ENCODE measurements at regions not wholly inside any gene's neighbourhood (a gene's known extent, or its start where the extent isn't known, plus 50 kb on each side); places are given as distances from the start of the nearest gene placed in this dataset.

GRCh38 chr5:57618767-57619381 lies 136.3 kb upstream of the ACTBL2 start:
- Histone ChIP-seq H3K36me3 (ENCODE audit: control insufficient read depth, insufficient read depth, low read length) (no peaks in the 10 kb centered on the region), H3K27me3 (ENCODE audit: control insufficient read depth, insufficient read depth, low read length) (peaks cover 2% of the 10 kb centered on the region; the same call in 1 of the 2 replicates), H3K4me3 (ENCODE audit: low read depth, low read length) (no peak overlapping the region)
- TF ChIP-seq CTCF (IDR thresholded peaks at IDR 0.05; ENCODE audit: insufficient read depth, low read depth, low read length): no peak
- POLR2A ChIA-PET: no interaction called here
- CTCF ChIA-PET: interaction anchor here (1.0 to 1.8 kb wide), 2 partner anchors 16 to 32 kb away, joined by 3 to 4 read pairs; no protein-coding TSS in a partner anchor
- DNase-seq (ENCODE audit: low read depth): no peak

GRCh38 chr5:57613741-57614140 lies 131.1 kb upstream of the ACTBL2 start:
- POLR2A ChIA-PET: no interaction called here
- H3K36me3 ChIP-seq (ENCODE audit: control insufficient read depth, insufficient read depth, low read length): no peaks in the 10 kb centered on the region
- H3K4me3 ChIP-seq (ENCODE audit: low read depth, low read length): no peak overlapping the region
- 0 out of 2 replicates have a peak, but pooled peaks cover 5% of the 10 kb centered on the region for H3K27me3 ChIP-seq (ENCODE audit: control insufficient read depth, insufficient read depth, low read length)
- no peak for DNase-seq (ENCODE audit: low read depth)
- CTCF ChIA-PET: no interaction called here
- TF ChIP-seq CTCF (IDR thresholded peaks at IDR 0.05; ENCODE audit: insufficient read depth, low read depth, low read length): no peak

GRCh38 chr5:57611177-57611576 lies 128.6 kb upstream of the ACTBL2 start:
- ChIA-PET CTCF (interaction anchor here (0.8 to 1.2 kb wide), 3 partner anchors 17 to 313 kb away, joined by 3 read pairs; no protein-coding TSS in a partner anchor), POLR2A (no interaction called here)
- no peak overlapping the region for H3K4me3 ChIP-seq (ENCODE audit: low read depth, low read length)
- peaks cover 7% of the 10 kb centered on the region for H3K27me3 ChIP-seq (ENCODE audit: control insufficient read depth, insufficient read depth, low read length)
- no peaks in the 10 kb centered on the region for H3K36me3 ChIP-seq (ENCODE audit: control insufficient read depth, insufficient read depth, low read length)
- DNase-seq (ENCODE audit: low read depth): no peak
- no peak for TF ChIP-seq CTCF (IDR thresholded peaks at IDR 0.05; ENCODE audit: insufficient read depth, low read depth, low read length)

DNA sequence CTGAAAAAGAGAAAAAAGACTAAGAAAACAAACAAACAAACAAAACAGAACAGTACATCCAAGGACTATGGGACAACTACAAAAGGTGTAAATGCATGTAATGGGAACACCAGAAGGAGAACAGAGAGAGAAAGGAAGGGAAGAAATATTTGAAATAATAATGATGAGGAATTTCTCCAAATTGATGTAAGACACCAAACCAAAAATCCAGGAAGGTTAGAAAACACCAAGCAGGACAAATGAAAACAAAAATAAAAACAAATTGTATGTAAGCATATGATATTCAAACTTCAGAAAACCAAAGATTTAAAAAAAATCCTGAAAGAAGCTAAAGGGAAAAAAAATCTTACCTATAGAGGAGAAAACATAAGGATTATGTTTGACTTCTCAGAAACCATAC lies 125.9 kb upstream of the ACTBL2 start:
- Histone ChIP-seq H3K36me3 (ENCODE audit: control insufficient read depth, insufficient read depth, low read length) (no peaks in the 10 kb centered on the region), H3K27me3 (ENCODE audit: control insufficient read depth, insufficient read depth, low read length) (peaks cover 7% of the 10 kb centered on the region), H3K4me3 (ENCODE audit: low read depth, low read length) (no peak overlapping the region)
- ChIA-PET CTCF (interaction anchor here (0.6 kb wide), 1 partner anchor 61 kb away, joined by 3 read pairs; no protein-coding TSS in a partner anchor), POLR2A (no interaction called here)
- DNase-seq (ENCODE audit: low read depth): no peak
- no peak for TF ChIP-seq CTCF (IDR thresholded peaks at IDR 0.05; ENCODE audit: insufficient read depth, low read depth, low read length)

DNA sequence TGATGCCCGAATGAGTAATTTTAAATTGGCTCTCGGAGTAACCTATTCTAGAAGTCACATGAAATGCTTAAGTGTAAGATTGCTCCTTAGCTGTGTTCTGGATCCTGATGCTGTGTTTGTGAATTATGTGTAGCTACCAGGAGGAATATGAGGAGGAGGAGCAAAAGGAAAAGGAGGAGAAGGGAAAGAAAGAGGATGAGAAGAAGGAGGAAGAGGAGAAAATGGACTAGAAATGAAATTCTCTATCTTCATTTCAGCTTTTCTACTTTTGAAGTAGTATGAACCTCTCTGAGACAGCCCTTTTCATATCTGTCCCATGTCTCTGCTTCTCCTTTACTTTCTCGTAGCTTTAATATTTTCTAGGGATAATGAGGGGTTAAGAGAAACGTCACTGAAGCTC lies 119.4 kb upstream of the ACTBL2 start:
- CTCF ChIA-PET: interaction anchor here (0.6 to 0.7 kb wide), 2 partner anchors 422 to 840 kb away, joined by 3 read pairs; no protein-coding TSS in a partner anchor

More for the DNA sequence above, 119.4 kb upstream of the ACTBL2 start:
- no peak for DNase-seq (ENCODE audit: low read depth)
- H3K27me3 ChIP-seq (ENCODE audit: control insufficient read depth, insufficient read depth, low read length): peaks cover 3% of the 10 kb centered on the region; the same call in 1 of the 2 replicates
- no peaks in the 10 kb centered on the region for H3K36me3 ChIP-seq (ENCODE audit: control insufficient read depth, insufficient read depth, low read length)
- TF ChIP-seq CTCF (IDR thresholded peaks at IDR 0.05; ENCODE audit: insufficient read depth, low read depth, low read length): no peak
- H3K4me3 ChIP-seq (ENCODE audit: low read depth, low read length): no peak overlapping the region
- POLR2A ChIA-PET: no interaction called here

Measured in BJ (cell line).